B cell (primary cell): ENCODE measurements at regions not wholly inside any gene's neighbourhood (a gene's known extent, or its start where the extent isn't known, plus 50 kb on each side); places are given as distances from the start of the nearest gene placed in this dataset.

Source experiments
- ATAC-seq: fragments of 200-7000 bp; cut with Tn5 transposase; one replicate; pipeline ENCODE4 v1.10.0; 2021; ENCODE audit warnings: low read depth, mild to moderate bottlenecking, moderate number of reproducible peaks, moderate library complexity
- CTCF ChIA-PET: fragments of 350-600 bp; sonication (Branson Sonifier 250); formaldehyde crosslinking; loops from one replicate; lab custom pipeline; 2021; ENCODE audit warnings: antibody characterized with exemption, inconsistent platforms; lab: Charles Lee
- POLR2A ChIA-PET: fragments of 350-600 bp; sonication (Branson Sonifier 250); formaldehyde crosslinking; loops from one replicate; lab custom pipeline; 2021; ENCODE audit warnings: antibody characterized with exemption; lab: Charles Lee
- DNase-seq: peaks from one replicate; pipeline ENCODE4 v3.0.0; 2013
- H2AFZ ChIP-seq: 2 replicates; pipeline ENCODE4 v1.6.1; 2012; ENCODE audit warnings: mild to moderate bottlenecking, low read depth, low read length; ENCODE audit not compliant: insufficient read depth, poor library complexity, severe bottlenecking
- H3K27ac ChIP-seq, 2 donors: 1 replicate in 1 of 2; 2 replicates in 1 of 2; pipeline ENCODE4 v1.5.1; 2012 to 2013; ENCODE audit warnings: low read length in 2 of 2, mild to moderate bottlenecking in 2 of 2, moderate library complexity in 1 of 2
- H3K27me3 ChIP-seq, 4 experiments: fragments of 200-600 bp in 1 of 4; sonication (generic) in 1 of 4; replicated peaks in 1 of 4; 1 replicate in 2 of 4; 2 replicates in 2 of 4; pipeline versions ENCODE4 v1.6.1 to v1.7.0; 2013 to 2016; ENCODE audit warnings: low read length in 3 of 4, mild to moderate bottlenecking in 2 of 4, mixed read lengths in 1 of 4, moderate library complexity in 1 of 4; ENCODE audit not compliant: insufficient read depth in 4 of 4, control insufficient read depth in 3 of 4; ENCODE audit errors: control extremely low read depth in 1 of 4
- H3K36me3 ChIP-seq, 2 experiments: replicated peaks in 1 of 2; 1 replicate in 1 of 2; 2 replicates in 1 of 2; pipeline versions ENCODE4 v1.6.1 to v1.7.1; 2013; ENCODE audit warnings: low read length in 1 of 2; ENCODE audit not compliant: insufficient read depth in 2 of 2, control insufficient read depth in 1 of 2; ENCODE audit errors: control extremely low read depth in 1 of 2, extremely low read depth in 1 of 2
- H3K4me1 ChIP-seq, 2 donors: fragments of 200-600 bp in 1 of 2; sonication (generic) in 1 of 2; 1 replicate in 1 of 2; 2 replicates in 1 of 2; pipeline versions ENCODE4 v1.5.1 to v1.6.1; 2013 to 2017; ENCODE audit warnings: low read length in 2 of 2; ENCODE audit not compliant: control insufficient read depth in 2 of 2, insufficient read depth in 2 of 2
- H3K4me2 ChIP-seq: replicated peaks from 2 replicates; pipeline ENCODE3; 2012; ENCODE audit warnings: mild to moderate bottlenecking, low read depth, low read length; ENCODE audit not compliant: poor library complexity, severe bottlenecking
- H3K4me3 ChIP-seq, 5 experiments: fragments of 200-600 bp in 1 of 5; sonication (generic) in 1 of 5; 1 replicate in 3 of 5; 2 replicates in 2 of 5; pipeline versions ENCODE4 v1.5.1 to v1.7.0; 2011 to 2016; ENCODE audit warnings: low read length in 4 of 5, mild to moderate bottlenecking in 4 of 5, low read depth in 2 of 5, control low read depth in 1 of 5, moderate library complexity in 1 of 5; ENCODE audit not compliant: insufficient read depth in 1 of 5; ENCODE audit errors: control extremely low read depth in 1 of 5, extremely low read depth in 1 of 5
- H3K79me2 ChIP-seq: fragments of 200-600 bp; sonication (generic); one replicate; pipeline ENCODE4 v1.6.0; 2016; ENCODE audit warnings: low read length; ENCODE audit not compliant: control insufficient read depth, insufficient read depth
- H3K9ac ChIP-seq: fragments of 200-600 bp; sonication (generic); 2 replicates; pipeline ENCODE4 v1.6.1; 2017; ENCODE audit warnings: mild to moderate bottlenecking, low read length, moderate library complexity
- H3K9me3 ChIP-seq, 3 donors: one replicate each; pipeline versions ENCODE4 v1.6.1 to v1.7.1; 2013; ENCODE audit warnings: low read length in 2 of 3; ENCODE audit not compliant: control insufficient read depth in 2 of 3, insufficient read depth in 1 of 3; ENCODE audit errors: control extremely low read depth in 1 of 3
- H4K20me1 ChIP-seq: 2 replicates; pipeline ENCODE4 v1.6.0; 2012; ENCODE audit warnings: mild to moderate bottlenecking, low read length; ENCODE audit not compliant: insufficient read depth, control insufficient read depth, poor library complexity, severe bottlenecking
- H3K27ac Mint-ChIP-seq: one replicate; pipeline ENCODE4 v1.8.0; 2021; ENCODE audit warnings: mixed read lengths
- H3K27me3 Mint-ChIP-seq: one replicate; pipeline ENCODE4 v1.8.0; 2021; ENCODE audit warnings: mixed read lengths
- H3K4me1 Mint-ChIP-seq: one replicate; pipeline ENCODE4 v1.8.0; 2021; ENCODE audit warnings: mixed read lengths
- H3K4me3 Mint-ChIP-seq: one replicate; pipeline ENCODE4 v1.8.0; 2021; ENCODE audit warnings: mixed read lengths
- H3K9me3 Mint-ChIP-seq: one replicate; pipeline ENCODE4 v1.8.0; 2022; ENCODE audit warnings: mixed read lengths; ENCODE audit not compliant: insufficient read depth
- CTCF ChIP-seq: fragments of 200-600 bp; IDR thresholded peaks from one replicate; pipeline ENCODE4 v1.8.0; 2022; ENCODE audit warnings: antibody characterized with exemption, mild to moderate bottlenecking
- EZH2 ChIP-seq: IDR thresholded peaks from 2 replicates; pipeline ENCODE4 v1.6.1; 2012; ENCODE audit warnings: borderline replicate concordance, low read depth, mild to moderate bottlenecking, moderate library complexity, low read length; ENCODE audit not compliant: insufficient read depth, poor library complexity, severe bottlenecking
- WGBS: methylation state at CpG from one replicate; pipeline ENCODE4 v1.1.5; 2013; ENCODE audit warnings: missing lambda C conversion rate; ENCODE audit not compliant: insufficient coverage; 5-methylcytosine and 5-hydroxymethylcytosine counted together
- intact Hi-C: fragments of 100-400 bp; cut with micrococcal nuclease; formaldehyde crosslinking; loops from one replicate; pipeline ENCODE4 v1.10.0; 2022

DNA sequence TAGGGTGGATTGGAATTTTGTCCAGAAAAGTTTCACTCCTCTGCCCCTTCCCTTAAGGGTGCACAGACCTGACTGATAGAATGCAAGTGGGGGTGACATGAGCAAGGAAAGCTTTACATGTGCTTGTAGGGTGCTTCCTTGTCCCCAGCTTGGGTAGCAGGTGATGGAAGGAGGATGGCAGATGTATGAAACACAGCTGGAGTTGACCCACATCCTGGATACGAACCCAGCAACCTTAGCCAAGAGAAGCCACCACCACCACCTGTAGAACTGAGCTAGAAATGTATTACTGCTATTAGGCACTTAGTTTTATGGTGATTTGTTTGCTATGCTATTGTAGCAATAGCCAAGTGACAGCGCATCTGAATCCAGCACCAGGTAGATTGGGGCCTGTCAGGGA, 227.4 kb downstream of the HS3ST1 start:
- Histone ChIP-seq H4K20me1 (no peaks in the 10 kb centered on the region), H3K4me3 (no peak overlapping the region), H3K4me1 (no peaks in the 10 kb centered on the region), H3K27me3 (no peaks in the 10 kb centered on the region), H2AFZ (no peak overlapping the region), H3K4me2 (no peak overlapping the region), H3K27ac (no peak overlapping the region), H3K79me2 (no peaks in the 10 kb centered on the region), H3K36me3 (no peaks in the 10 kb centered on the region), H3K9me3 (no peaks in the 10 kb centered on the region), H3K9ac (no peak overlapping the region)
- Mint-ChIP-seq H3K4me1 (no peaks in the 10 kb centered on the region), H3K27me3 (no peaks in the 10 kb centered on the region), H3K9me3 (no peaks in the 10 kb centered on the region), H3K4me3 (no peak overlapping the region), H3K27ac (no peak overlapping the region)
- CTCF ChIA-PET: no interaction called here
- no peak for ATAC-seq
- no peak for DNase-seq
- TF ChIP-seq EZH2: no peak
- TF ChIP-seq CTCF: no peak
- no CpG with 5 or more reads among the region's 2 CpGs for WGBS
- intact Hi-C loops: no loop called here
- POLR2A ChIA-PET: no interaction called here

- no peaks in the 10 kb centered on the region for H3K36me3 ChIP-seq
- no peak overlapping the region for H3K27ac ChIP-seq
- no peak for TF ChIP-seq CTCF
- no peak for TF ChIP-seq EZH2
- no peaks in the 10 kb centered on the region for H3K79me2 ChIP-seq
- POLR2A ChIA-PET: no interaction called here
- H3K27me3 ChIP-seq: no peaks in the 10 kb centered on the region
- H3K9ac ChIP-seq: no peak overlapping the region
- H3K27me3 Mint-ChIP-seq: no peaks in the 10 kb centered on the region
- H3K4me3 Mint-ChIP-seq: no peak overlapping the region
- no peak for DNase-seq
- intact Hi-C loops: no loop called here
- CTCF ChIA-PET: no interaction called here
- H2AFZ ChIP-seq: no peak overlapping the region
- no peak overlapping the region for H3K4me3 ChIP-seq
- no peak overlapping the region for H3K4me2 ChIP-seq
- H3K4me1 Mint-ChIP-seq: peaks cover 5% of the 10 kb centered on the region
- WGBS: 97% methylated on average over 13 of the region's 14 CpGs
- no peak for ATAC-seq
- H3K9me3 Mint-ChIP-seq: no peaks in the 10 kb centered on the region
- H3K27ac Mint-ChIP-seq: no peak overlapping the region
- H3K9me3 ChIP-seq: no peaks in the 10 kb centered on the region
- no peaks in the 10 kb centered on the region for H4K20me1 ChIP-seq
- peaks cover 5 to 6% of the 10 kb centered on the region in 2 donors for H3K4me1 ChIP-seq
Observed at GRCh38 chr4:11198516-11199305, 230.0 kb downstream of the HS3ST1 start.
